ENCODE measurements at regions not wholly inside any gene's neighbourhood (a gene's known extent, or its start where the extent isn't known, plus 50 kb on each side); places are given as distances from the start of the nearest gene placed in this dataset.
"Not testable (repeated sequence)": the region's sequence is repeated elsewhere in the genome, so short reads cannot be mapped to it uniquely, and the experiment has no call there.

DNA sequence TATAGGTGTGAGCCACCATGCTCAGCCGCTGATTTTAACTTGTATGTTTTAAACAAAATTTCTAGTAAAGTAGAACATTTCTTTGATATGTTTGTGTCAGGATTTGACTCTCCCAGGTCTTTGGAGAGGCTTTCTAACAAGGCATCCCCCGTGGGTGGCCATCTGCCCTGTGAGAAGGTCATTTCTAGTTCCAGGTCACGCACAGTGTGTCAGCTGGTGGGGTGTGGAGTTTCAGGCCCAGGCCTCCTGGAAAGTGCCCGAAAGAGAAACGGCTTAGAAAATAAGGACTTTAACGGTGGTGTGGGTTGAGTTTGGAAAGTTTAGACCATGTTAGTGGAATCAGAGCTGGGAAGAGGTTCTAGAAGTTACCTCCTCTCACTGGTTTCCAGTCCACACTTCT lies 61.0 kb downstream of the SPDYE17 start:
- DNase-seq (ENCODE audit: low read depth, low spot score); H3K4me2 ChIP-seq (ENCODE audit: low read length); H3K27me3 ChIP-seq (ENCODE audit: insufficient read depth, low read length); RAD21 ChIA-PET (ENCODE audit: low non-redundant PET in 1 of 2, low total read pairs in 2 of 2, uncharacterized antibody in 2 of 2, unreplicated experiment in 2 of 2); H3K9me3 ChIP-seq (ENCODE audit: control insufficient read depth in 1 of 2, insufficient read depth in 1 of 2, low read depth in 1 of 2, low read length in 2 of 2); H3K9me2 ChIP-seq (ENCODE audit: insufficient read depth); H3K79me2 ChIP-seq (ENCODE audit: insufficient read depth, low read length); H3K4me1 ChIP-seq (ENCODE audit: control insufficient read depth in 1 of 2, insufficient read depth in 2 of 2, low read length in 2 of 2); POLR2A ChIA-PET; H3K4me3 ChIP-seq (replicated peaks in 1 of 2; ENCODE audit: low read depth in 1 of 2, low read length in 2 of 2); BruUV-seq (replicated peaks); H3K27ac ChIP-seq (ENCODE audit: low read depth, low read length); H3K36me3 ChIP-seq (ENCODE audit: control insufficient read depth in 1 of 2, insufficient read depth in 2 of 2, low read length in 2 of 2); H4K20me1 ChIP-seq (ENCODE audit: insufficient read depth); H3K9ac ChIP-seq (ENCODE audit: low read length); CTCF ChIA-PET; intact Hi-C loops (cut with micrococcal nuclease); ATAC-seq; H2AFZ ChIP-seq (ENCODE audit: low read depth, low read length, poor library complexity, severe bottlenecking): not testable (repeated sequence)

DNA sequence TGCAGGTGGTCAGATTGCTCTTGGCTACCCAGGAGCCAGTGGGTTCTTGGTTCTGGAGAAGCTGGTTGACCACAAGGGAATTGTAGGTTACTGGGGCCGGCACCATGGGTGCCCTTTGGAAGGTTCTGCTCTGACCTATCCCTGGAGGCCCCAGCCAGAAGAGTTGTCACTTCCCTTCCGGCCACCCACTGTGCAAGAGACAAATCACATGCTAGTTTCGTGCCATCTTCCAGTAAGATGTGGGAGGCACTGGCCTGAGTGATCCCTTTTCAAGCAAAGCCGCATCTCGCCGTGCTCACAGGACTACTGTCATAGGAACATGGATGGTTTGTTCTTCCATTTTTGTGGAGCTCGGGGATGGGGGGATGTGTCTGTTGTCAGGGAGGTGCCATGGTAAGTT lies 62.3 kb downstream of the SPDYE17 start:
- CTCF ChIA-PET; H3K4me2 ChIP-seq (ENCODE audit: low read length); H3K9ac ChIP-seq (ENCODE audit: low read length); H2AFZ ChIP-seq (ENCODE audit: low read depth, low read length, poor library complexity, severe bottlenecking); H3K27me3 ChIP-seq (ENCODE audit: insufficient read depth, low read length); H3K79me2 ChIP-seq (ENCODE audit: insufficient read depth, low read length); ATAC-seq; H3K27ac ChIP-seq (ENCODE audit: low read depth, low read length); BruUV-seq (replicated peaks); POLR2A ChIA-PET; H3K4me1 ChIP-seq (ENCODE audit: control insufficient read depth in 1 of 2, insufficient read depth in 2 of 2, low read length in 2 of 2); H4K20me1 ChIP-seq (ENCODE audit: insufficient read depth); H3K9me2 ChIP-seq (ENCODE audit: insufficient read depth); RAD21 ChIA-PET (ENCODE audit: low non-redundant PET in 1 of 2, low total read pairs in 2 of 2, uncharacterized antibody in 2 of 2, unreplicated experiment in 2 of 2); DNase-seq (ENCODE audit: low read depth, low spot score); H3K36me3 ChIP-seq (ENCODE audit: control insufficient read depth in 1 of 2, insufficient read depth in 2 of 2, low read length in 2 of 2); H3K4me3 ChIP-seq (replicated peaks in 1 of 2; ENCODE audit: low read depth in 1 of 2, low read length in 2 of 2); H3K9me3 ChIP-seq (ENCODE audit: control insufficient read depth in 1 of 2, insufficient read depth in 1 of 2, low read depth in 1 of 2, low read length in 2 of 2); intact Hi-C loops (cut with micrococcal nuclease): not testable (repeated sequence)

DNA sequence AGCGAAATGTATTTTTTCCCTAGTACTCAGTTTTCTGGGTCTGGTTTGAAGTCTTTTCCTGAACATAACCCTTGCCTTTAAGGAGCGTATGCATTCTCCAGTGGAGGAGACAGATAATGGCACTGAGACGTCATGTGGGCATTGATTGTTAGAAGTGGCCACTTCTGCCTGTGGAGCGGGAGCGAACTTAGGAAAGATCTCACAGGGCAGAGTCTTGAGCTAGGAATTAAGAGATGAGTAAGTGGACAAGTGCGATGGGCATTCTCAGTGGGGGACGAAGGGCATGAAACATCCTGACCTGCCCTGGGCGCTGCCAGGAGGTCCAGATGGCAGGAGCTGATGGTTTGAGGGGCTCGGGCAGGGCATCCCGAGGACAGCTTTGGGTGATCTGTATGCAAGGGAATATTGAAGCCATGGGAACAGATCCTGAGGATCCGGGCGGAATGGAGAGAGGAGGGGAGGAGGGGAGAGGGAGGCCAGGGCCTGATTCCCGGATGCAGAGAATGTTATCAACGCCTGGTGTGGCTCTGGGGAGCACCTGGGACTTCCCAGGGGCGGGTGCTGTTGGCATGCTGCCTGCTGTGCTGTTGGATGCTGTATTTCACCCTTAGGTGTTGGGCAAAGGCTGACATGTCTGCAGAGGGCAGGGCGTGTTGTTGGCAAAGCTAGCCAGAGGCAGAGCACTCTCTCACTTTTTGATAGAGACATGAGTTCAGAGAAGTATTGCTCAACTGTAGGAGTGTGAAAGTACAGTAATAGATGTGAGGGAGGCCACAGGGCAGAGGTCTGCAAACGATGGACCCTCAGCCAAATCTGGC lies 66.2 kb downstream of the SPDYE17 start:
- H3K4me1 ChIP-seq (ENCODE audit: control insufficient read depth in 1 of 2, insufficient read depth in 2 of 2, low read length in 2 of 2); H3K79me2 ChIP-seq (ENCODE audit: insufficient read depth, low read length); H3K27ac ChIP-seq (ENCODE audit: low read depth, low read length); POLR2A ChIA-PET; H4K20me1 ChIP-seq (ENCODE audit: insufficient read depth); RAD21 ChIA-PET (ENCODE audit: low non-redundant PET in 1 of 2, low total read pairs in 2 of 2, uncharacterized antibody in 2 of 2, unreplicated experiment in 2 of 2); H2AFZ ChIP-seq (ENCODE audit: low read depth, low read length, poor library complexity, severe bottlenecking); CTCF ChIA-PET; H3K9me2 ChIP-seq (ENCODE audit: insufficient read depth); H3K9ac ChIP-seq (ENCODE audit: low read length); H3K4me3 ChIP-seq (replicated peaks in 1 of 2; ENCODE audit: low read depth in 1 of 2, low read length in 2 of 2); H3K27me3 ChIP-seq (ENCODE audit: insufficient read depth, low read length); H3K36me3 ChIP-seq (ENCODE audit: control insufficient read depth in 1 of 2, insufficient read depth in 2 of 2, low read length in 2 of 2); intact Hi-C loops (cut with micrococcal nuclease); H3K9me3 ChIP-seq (ENCODE audit: control insufficient read depth in 1 of 2, insufficient read depth in 1 of 2, low read depth in 1 of 2, low read length in 2 of 2); DNase-seq (ENCODE audit: low read depth, low spot score); H3K4me2 ChIP-seq (ENCODE audit: low read length); ATAC-seq; BruUV-seq (replicated peaks): not testable (repeated sequence)

DNA sequence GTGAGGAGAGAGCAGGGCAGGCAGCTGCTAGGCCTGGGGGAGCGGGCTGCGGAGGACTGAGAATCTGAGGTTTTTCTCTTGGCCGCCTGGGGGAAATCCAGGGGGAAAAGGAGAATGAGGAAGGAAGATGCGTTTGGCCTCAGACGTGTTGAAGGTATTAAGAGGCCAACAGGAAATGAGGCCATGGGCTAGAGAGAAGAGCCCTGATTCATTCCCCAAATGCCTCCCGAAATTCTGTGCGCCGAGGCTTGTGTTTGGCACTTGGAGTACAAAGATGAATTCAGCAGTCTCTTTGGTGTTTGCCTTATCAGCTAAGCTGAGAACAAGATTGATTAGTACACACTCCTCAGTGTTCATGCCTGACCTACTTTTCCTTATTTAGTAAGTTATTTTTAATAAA lies 68.1 kb downstream of the SPDYE17 start:
- not testable (repeated sequence) for ATAC-seq

More for the DNA sequence above, 68.1 kb downstream of the SPDYE17 start:
- BruUV-seq (replicated peaks); H3K27ac ChIP-seq (ENCODE audit: low read depth, low read length); H3K9me2 ChIP-seq (ENCODE audit: insufficient read depth); H3K9me3 ChIP-seq (ENCODE audit: control insufficient read depth in 1 of 2, insufficient read depth in 1 of 2, low read depth in 1 of 2, low read length in 2 of 2); H3K4me2 ChIP-seq (ENCODE audit: low read length); H2AFZ ChIP-seq (ENCODE audit: low read depth, low read length, poor library complexity, severe bottlenecking); H3K4me3 ChIP-seq (replicated peaks in 1 of 2; ENCODE audit: low read depth in 1 of 2, low read length in 2 of 2); H4K20me1 ChIP-seq (ENCODE audit: insufficient read depth); intact Hi-C loops (cut with micrococcal nuclease); CTCF ChIA-PET; DNase-seq (ENCODE audit: low read depth, low spot score); H3K9ac ChIP-seq (ENCODE audit: low read length); RAD21 ChIA-PET (ENCODE audit: low non-redundant PET in 1 of 2, low total read pairs in 2 of 2, uncharacterized antibody in 2 of 2, unreplicated experiment in 2 of 2); H3K36me3 ChIP-seq (ENCODE audit: control insufficient read depth in 1 of 2, insufficient read depth in 2 of 2, low read length in 2 of 2); H3K27me3 ChIP-seq (ENCODE audit: insufficient read depth, low read length); POLR2A ChIA-PET; H3K4me1 ChIP-seq (ENCODE audit: control insufficient read depth in 1 of 2, insufficient read depth in 2 of 2, low read length in 2 of 2); H3K79me2 ChIP-seq (ENCODE audit: insufficient read depth, low read length): not testable (repeated sequence)

Data from HCT116 (cell line).